ENCODE measurements at regions not wholly inside any gene's neighbourhood (a gene's known extent, or its start where the extent isn't known, plus 50 kb on each side); places are given as distances from the start of the nearest gene placed in this dataset.

- Histone ChIP-seq H3K36me3 (no peaks in the 10 kb centered on the region), H3K27ac (replicated peaks) (no peak overlapping the region), H3K27me3 (ENCODE audit: low read depth) (no peaks in the 10 kb centered on the region), H3K9me3 (replicated peaks) (no peaks in the 10 kb centered on the region), H3K4me3 (no peak overlapping the region), H3K4me1 (peaks cover 24% of the 10 kb centered on the region)
- no peak for DNase-seq
- intact Hi-C loops (cut with micrococcal nuclease) = no loop called here
- TF ChIP-seq CTCF (IDR thresholded peaks at IDR 0.05; ENCODE audit: borderline replicate concordance) = no peak
Observed at GRCh38 chr16:81185416-81185815, 53.1 kb upstream of the BCO1 start.

- Histone ChIP-seq H3K4me3 (peak overlapping the region; percentile 60), H3K4me1 (peaks cover 9% of the 10 kb centered on the region), H3K27ac (replicated peaks) (peak overlapping the region; percentile 89), H3K27me3 (ENCODE audit: low read depth) (no peaks in the 10 kb centered on the region), H3K9me3 (replicated peaks) (no peaks in the 10 kb centered on the region), H3K36me3 (no peaks in the 10 kb centered on the region)
- intact Hi-C loops (cut with micrococcal nuclease) = no loop called here
- DNase-seq = peak; percentile 81
- no peak for TF ChIP-seq CTCF (IDR thresholded peaks at IDR 0.05; ENCODE audit: borderline replicate concordance)
Observed at GRCh38 chr16:81181013-81181720, 57.3 kb upstream of the BCO1 start.

- TF ChIP-seq CTCF (IDR thresholded peaks at IDR 0.05; ENCODE audit: borderline replicate concordance) = no peak
- Histone ChIP-seq H3K27me3 (ENCODE audit: low read depth) (no peaks in the 10 kb centered on the region), H3K4me1 (peaks cover 9% of the 10 kb centered on the region), H3K4me3 (peak overlapping the region; percentile 60), H3K36me3 (no peaks in the 10 kb centered on the region), H3K27ac (replicated peaks) (peak overlapping the region; percentile 89), H3K9me3 (replicated peaks) (no peaks in the 10 kb centered on the region)
- DNase-seq = no peak
- intact Hi-C loops (cut with micrococcal nuclease) = no loop called here
Observed at GRCh38 chr16:81180578-81180977, 57.9 kb upstream of the BCO1 start.

- TF ChIP-seq CTCF (IDR thresholded peaks at IDR 0.05; ENCODE audit: borderline replicate concordance) = no peak
- intact Hi-C loops (cut with micrococcal nuclease) = no loop called here
- no peaks in the 10 kb centered on the region for H3K27me3 ChIP-seq (ENCODE audit: low read depth)
- peaks cover 6% of the 10 kb centered on the region for H3K36me3 ChIP-seq
- no peak for DNase-seq
- H3K4me1 ChIP-seq = peaks cover 9% of the 10 kb centered on the region
- no peak overlapping the region for H3K27ac ChIP-seq (replicated peaks)
- H3K9me3 ChIP-seq (replicated peaks) = no peaks in the 10 kb centered on the region
- H3K4me3 ChIP-seq = no peak overlapping the region
Observed at GRCh38 chr16:81179219-81179618, 59.3 kb upstream of the BCO1 start.

GRCh38 chr16:81175325-81175891 is 63.1 kb upstream of the BCO1 start:
- Histone ChIP-seq H3K4me3 (no peak overlapping the region), H3K36me3 (peaks cover 13% of the 10 kb centered on the region), H3K4me1 (no peaks in the 10 kb centered on the region), H3K27ac (replicated peaks) (no peak overlapping the region), H3K9me3 (replicated peaks) (no peaks in the 10 kb centered on the region), H3K27me3 (ENCODE audit: low read depth) (no peaks in the 10 kb centered on the region)
- TF ChIP-seq CTCF (IDR thresholded peaks at IDR 0.05; ENCODE audit: borderline replicate concordance) = no peak
- DNase-seq = no peak
- intact Hi-C loops (cut with micrococcal nuclease) = no loop called here
